IMR-90 (cell line): ENCODE measurements at regions not wholly inside any gene's neighbourhood (a gene's known extent, or its start where the extent isn't known, plus 50 kb on each side); places are given as distances from the start of the nearest gene placed in this dataset.

Source experiments
- ATAC-seq: fragments of 200-7000 bp; cut with Tn5 transposase; 2 replicates; pipeline ENCODE4 v1.9.1; 2020; ENCODE audit warnings: low read depth, mild to moderate bottlenecking, moderate library complexity
- BruUV-seq: library from RNA; stranded (reverse); fragments of 400-500 nt; replicated peaks from 2 replicates; lab custom pipeline; 2021; lab: Mats Ljungman, UMichigan
- CTCF ChIA-PET: fragments of 300-600 bp; formaldehyde crosslinking; extraction: SDS; loops from one replicate; lab custom pipeline; 2021; ENCODE audit warnings: antibody characterized with exemption; lab: Yijun Ruan, JAX
- POLR2A ChIA-PET: fragments of 300-600 bp; sonication (Branson Sonifier 250); formaldehyde crosslinking; loops from one replicate; lab custom pipeline; 2022; ENCODE audit warnings: antibody characterized with exemption; ENCODE audit not compliant: unreplicated experiment; lab: Charles Lee
- DNase-seq: peaks from one replicate; pipeline ENCODE4 v3.0.0; 2013
- H2AFZ ChIP-seq: replicated peaks from 2 replicates; pipeline ENCODE3; 2013; ENCODE audit warnings: low read length, mild to moderate bottlenecking; ENCODE audit not compliant: poor library complexity
- H2AK5ac ChIP-seq: 2 replicates; pipeline ENCODE4 v1.6.1; 2013; ENCODE audit warnings: low read depth, low read length, inconsistent platforms
- H2AK9ac ChIP-seq: replicated peaks from 2 replicates; pipeline ENCODE3; 2013; ENCODE audit warnings: mild to moderate bottlenecking, low read depth, low read length, moderate library complexity; ENCODE audit not compliant: poor library complexity
- H2BK120ac ChIP-seq: 2 replicates; pipeline ENCODE4 v1.6.1; 2013; ENCODE audit warnings: low read depth, low read length, inconsistent platforms
- H2BK15ac ChIP-seq: 3 replicates; pipeline ENCODE4 v1.6.1; 2013; ENCODE audit warnings: low read depth, low read length, inconsistent platforms
- H2BK20ac ChIP-seq: 2 replicates; pipeline ENCODE4 v1.6.1; 2013; ENCODE audit warnings: low read depth, mild to moderate bottlenecking, inconsistent platforms, low read length, moderate library complexity
- H2BK5ac ChIP-seq: 2 replicates; pipeline ENCODE4 v1.6.1; 2013; ENCODE audit warnings: mild to moderate bottlenecking, low read depth, low read length, inconsistent platforms; ENCODE audit not compliant: poor library complexity, severe bottlenecking
- H3K14ac ChIP-seq: replicated peaks from 2 replicates; pipeline ENCODE4 v1.6.1; 2013; ENCODE audit warnings: low read depth, low read length, inconsistent platforms
- H3K18ac ChIP-seq: 2 replicates; pipeline ENCODE4 v1.6.1; 2013; ENCODE audit warnings: low read depth, low read length, control low read depth
- H3K23ac ChIP-seq: 2 replicates; pipeline ENCODE4 v1.6.1; 2013; ENCODE audit warnings: low read depth, low read length, inconsistent platforms
- H3K27ac ChIP-seq: 2 replicates; pipeline ENCODE4 v1.5.1; 2013; ENCODE audit warnings: mild to moderate bottlenecking, control low read depth, low read length; ENCODE audit not compliant: insufficient read depth
- H3K27me3 ChIP-seq: 2 replicates; pipeline ENCODE4 v1.6.1; 2013; ENCODE audit warnings: low read length; ENCODE audit not compliant: control insufficient read depth, insufficient read depth
- H3K36me3 ChIP-seq: 2 replicates; pipeline ENCODE4 v1.6.1; 2013; ENCODE audit warnings: low read length, mixed read lengths; ENCODE audit not compliant: control insufficient read depth, insufficient read depth
- H3K4ac ChIP-seq: 2 replicates; pipeline ENCODE4 v1.6.1; 2013; ENCODE audit warnings: low read depth, low read length, inconsistent platforms
- H3K4me1 ChIP-seq: 2 replicates; pipeline ENCODE4 v1.6.1; 2013; ENCODE audit warnings: low read length, mixed read lengths; ENCODE audit not compliant: control insufficient read depth, insufficient read depth
- H3K4me2 ChIP-seq: 2 replicates; pipeline ENCODE4 v1.6.1; 2013; ENCODE audit warnings: low read depth, mild to moderate bottlenecking, control low read depth, low read length, moderate library complexity
- H3K4me3 ChIP-seq: 2 replicates; pipeline ENCODE4 v1.5.1; 2013; ENCODE audit warnings: low read depth, mild to moderate bottlenecking, control low read depth, low read length, moderate library complexity; ENCODE audit not compliant: insufficient read depth
- H3K56ac ChIP-seq: 2 replicates; pipeline ENCODE4 v1.6.1; 2013; ENCODE audit warnings: low read length, inconsistent platforms; ENCODE audit not compliant: insufficient read depth; ENCODE audit errors: extremely low read depth
- H3K79me1 ChIP-seq, 2 experiments: 2 replicates each; pipeline ENCODE4 v1.6.1; 2013; ENCODE audit warnings: low read length in 2 of 2, inconsistent platforms in 1 of 2, low read depth in 1 of 2
- H3K9ac ChIP-seq: 2 replicates; pipeline ENCODE4 v1.6.1; 2013; ENCODE audit warnings: low read depth, low read length, control low read depth
- H3K9me1 ChIP-seq: 2 replicates; pipeline ENCODE4 v1.6.1; 2013; ENCODE audit warnings: low read length, inconsistent platforms; ENCODE audit not compliant: insufficient read depth
- H3K9me3 ChIP-seq: 2 replicates; pipeline ENCODE4 v1.6.1; 2013; ENCODE audit warnings: low read length; ENCODE audit not compliant: control insufficient read depth, insufficient read depth
- H4K20me1 ChIP-seq: 2 replicates; pipeline ENCODE4 v1.6.1; 2013; ENCODE audit warnings: low read length, inconsistent platforms; ENCODE audit not compliant: insufficient read depth
- H4K5ac ChIP-seq: 2 replicates; pipeline ENCODE4 v1.6.1; 2013; ENCODE audit warnings: mild to moderate bottlenecking, low read depth, low read length, control low read depth
- H4K8ac ChIP-seq, 2 experiments: 2 replicates each; pipeline ENCODE4 v1.6.1; 2013; ENCODE audit warnings: low read depth in 2 of 2, low read length in 2 of 2, control low read depth in 1 of 2, inconsistent platforms in 1 of 2
- H4K91ac ChIP-seq: 2 replicates; pipeline ENCODE4 v1.6.1; 2013; ENCODE audit warnings: low read depth, low read length, inconsistent platforms; ENCODE audit not compliant: insufficient read depth
- BHLHE40 ChIP-seq: fragments of 150-350 bp; IDR thresholded peaks from 2 replicates; pipeline ENCODE4 v1.6.1; 2016; ENCODE audit warnings: mild to moderate bottlenecking, low read depth, low read length
- CEBPB ChIP-seq: IDR thresholded peaks from 2 replicates; pipeline ENCODE4 v1.6.1; 2012; ENCODE audit warnings: low read depth, low read length, improper control_type of control experiment
- CHD1 ChIP-seq: IDR thresholded peaks from 2 replicates; pipeline ENCODE4 v1.6.1; 2012; ENCODE audit warnings: low read depth, low read length, improper control_type of control experiment
- ELK1 ChIP-seq: fragments of 150-350 bp; IDR thresholded peaks from 2 replicates; pipeline ENCODE4 v1.6.1; 2016; ENCODE audit warnings: low read depth, mild to moderate bottlenecking, low read length, moderate library complexity, borderline replicate concordance
- FOS ChIP-seq: fragments of 150-350 bp; IDR thresholded peaks from 2 replicates; pipeline ENCODE4 v1.6.1; 2016; ENCODE audit warnings: low read depth, low read length
- MAFK ChIP-seq: IDR thresholded peaks from 2 replicates; pipeline ENCODE4 v1.6.1; 2012; ENCODE audit warnings: low read depth, low read length, improper control_type of control experiment
- MAZ ChIP-seq: IDR thresholded peaks from 2 replicates; pipeline ENCODE4 v1.6.1; 2012; ENCODE audit warnings: low read depth, mild to moderate bottlenecking, low read length, improper control_type of control experiment, moderate library complexity, borderline replicate concordance
- MXI1 ChIP-seq: IDR thresholded peaks from 2 replicates; pipeline ENCODE4 v1.6.1; 2012; ENCODE audit warnings: low read depth, mild to moderate bottlenecking, low read length, moderate library complexity, borderline replicate concordance
- NFE2L2 ChIP-seq: fragments of 150-350 bp; IDR thresholded peaks from 2 replicates; pipeline ENCODE4 v1.6.1; 2016; ENCODE audit warnings: low read depth, mild to moderate bottlenecking, low read length
- POLR2A ChIP-seq: IDR thresholded peaks from 2 replicates; pipeline ENCODE4 v1.6.1; 2012; ENCODE audit warnings: mild to moderate bottlenecking, low read depth, low read length
- RAD21 ChIP-seq: IDR thresholded peaks from 2 replicates; pipeline ENCODE4 v1.6.1; 2012; ENCODE audit warnings: low read length, improper control_type of control experiment
- RCOR1 ChIP-seq: IDR thresholded peaks from 2 replicates; pipeline ENCODE4 v1.6.1; 2012; ENCODE audit warnings: mild to moderate bottlenecking, low read length, improper control_type of control experiment; ENCODE audit not compliant: insufficient replicate concordance
- RFX5 ChIP-seq: IDR thresholded peaks from 2 replicates; pipeline ENCODE4 v1.8.0; 2012; ENCODE audit warnings: low read depth, mild to moderate bottlenecking, low read length, moderate library complexity
- SMC3 ChIP-seq: fragments of 150-350 bp; IDR thresholded peaks from 2 replicates; pipeline ENCODE4 v1.6.1; 2016; ENCODE audit warnings: low read depth, mild to moderate bottlenecking, antibody characterized with exemption, low read length, moderate library complexity
- USF2 ChIP-seq: fragments of 150-350 bp; IDR thresholded peaks from 2 replicates; pipeline ENCODE4 v1.6.1; 2017; ENCODE audit warnings: mild to moderate bottlenecking, antibody characterized with exemption, low read length, low read depth
- WGBS, 2 experiments: methylation state at CpG; one replicate each; pipeline versions ENCODE4 v1.1.5 to v1.1.7; 2013; ENCODE audit warnings: missing lambda C conversion rate in 2 of 2; ENCODE audit not compliant: insufficient read length in 1 of 2; ENCODE audit errors: extremely low coverage in 2 of 2; 5-methylcytosine and 5-hydroxymethylcytosine counted together
- dilution Hi-C: fragments of 300-500 bp; cut with HindIII; formaldehyde crosslinking; loops from one replicate; pipeline ENCODE4 v1.14.3; 2018; ENCODE audit warnings: low sequenced_read_pairs; ENCODE audit not compliant: unreplicated experiment
- in situ Hi-C: fragments of 300-500 bp; cut with MboI; formaldehyde crosslinking; loops from 3 replicates; pipeline ENCODE4 v1.14.3; 2019; ENCODE audit warnings: low sequenced_read_pairs, inconsistent platforms, mixed read lengths
- intact Hi-C: fragments of 100-400 bp; cut with micrococcal nuclease; formaldehyde crosslinking; loops from 2 replicates; pipeline ENCODE4 v1.10.0; 2022
- TF ChIP-seq, protein P1 (sequence below): conservative IDR thresholded peaks from 2 replicates; pipeline ENCODE4 v1.5.1; 2012; ENCODE audit warnings: mild to moderate bottlenecking, low read depth, low read length, improper control_type of control experiment

- no peak overlapping the region for H3K4me3 ChIP-seq
- no peak for DNase-seq
- intact Hi-C loops (no loop called here), dilution Hi-C loops (no loop called here), in situ Hi-C loops (no loop called here)
- H2BK120ac ChIP-seq = no peak overlapping the region
- no peak overlapping the region for H4K91ac ChIP-seq
- 73% methylated on average over 11 of the region's 20 CpGs; no CpG with 5 or more reads in 1 of the 2 experiments for WGBS, 2 experiments
- no peak overlapping the region for H3K14ac ChIP-seq
- peak overlapping the region; percentile 5 for H2AFZ ChIP-seq
- peaks cover 6% of the 10 kb centered on the region for H3K27me3 ChIP-seq
- H3K9ac ChIP-seq = no peak overlapping the region
- H3K4ac ChIP-seq = no peak overlapping the region
- H4K5ac ChIP-seq = no peak overlapping the region
- no peak overlapping the region for H2AK5ac ChIP-seq
- ChIA-PET POLR2A (no interaction called here), CTCF (no interaction called here)
- H3K4me1 ChIP-seq = no peaks in the 10 kb centered on the region
- H3K79me1 ChIP-seq = no peaks in the 10 kb centered on the region
- H4K20me1 ChIP-seq = no peaks in the 10 kb centered on the region
- no peaks in the 10 kb centered on the region for H3K9me3 ChIP-seq
- H2BK5ac ChIP-seq = no peak overlapping the region
- no TSS peak for BruUV-seq
- H3K27ac ChIP-seq = no peak overlapping the region
- H2AK9ac ChIP-seq = no peak overlapping the region
- no peak overlapping the region for H4K8ac ChIP-seq
- H2BK15ac ChIP-seq = no peak overlapping the region
- no peak overlapping the region for H2BK20ac ChIP-seq
- H3K23ac ChIP-seq = no peak overlapping the region
- no peak overlapping the region for H3K4me2 ChIP-seq
- H3K36me3 ChIP-seq = no peaks in the 10 kb centered on the region
- TF ChIP-seq RFX5 (no peak), SMC3 (no peak), MAZ (no peak), CEBPB (no peak), MXI1 (no peak), RCOR1 (no peak), CHD1 (no peak), BHLHE40 (no peak), FOS (no peak), POLR2A (no peak), USF2 (no peak), RAD21 (no peak), MAFK (no peak), NFE2L2 (no peak), ELK1 (no peak)
- TF ChIP-seq, protein P1, sequence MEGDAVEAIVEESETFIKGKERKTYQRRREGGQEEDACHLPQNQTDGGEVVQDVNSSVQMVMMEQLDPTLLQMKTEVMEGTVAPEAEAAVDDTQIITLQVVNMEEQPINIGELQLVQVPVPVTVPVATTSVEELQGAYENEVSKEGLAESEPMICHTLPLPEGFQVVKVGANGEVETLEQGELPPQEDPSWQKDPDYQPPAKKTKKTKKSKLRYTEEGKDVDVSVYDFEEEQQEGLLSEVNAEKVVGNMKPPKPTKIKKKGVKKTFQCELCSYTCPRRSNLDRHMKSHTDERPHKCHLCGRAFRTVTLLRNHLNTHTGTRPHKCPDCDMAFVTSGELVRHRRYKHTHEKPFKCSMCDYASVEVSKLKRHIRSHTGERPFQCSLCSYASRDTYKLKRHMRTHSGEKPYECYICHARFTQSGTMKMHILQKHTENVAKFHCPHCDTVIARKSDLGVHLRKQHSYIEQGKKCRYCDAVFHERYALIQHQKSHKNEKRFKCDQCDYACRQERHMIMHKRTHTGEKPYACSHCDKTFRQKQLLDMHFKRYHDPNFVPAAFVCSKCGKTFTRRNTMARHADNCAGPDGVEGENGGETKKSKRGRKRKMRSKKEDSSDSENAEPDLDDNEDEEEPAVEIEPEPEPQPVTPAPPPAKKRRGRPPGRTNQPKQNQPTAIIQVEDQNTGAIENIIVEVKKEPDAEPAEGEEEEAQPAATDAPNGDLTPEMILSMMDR = no peak
- no peak for ATAC-seq
- no peak overlapping the region for H3K56ac ChIP-seq
- no peak overlapping the region for H3K18ac ChIP-seq
- no peaks in the 10 kb centered on the region for H3K9me1 ChIP-seq
Observed at GRCh38 chr6:166870602-166871208, 85.6 kb downstream of the RNASET2 start.
